BLaER1 treated with 17β-estradiol and CSF1 and Interleukin-3, amounts not matched to agents 10 nM and 100 nM (cell line): ENCODE measurements at regions not wholly inside any gene's neighbourhood (a gene's known extent, or its start where the extent isn't known, plus 50 kb on each side); places are given as distances from the start of the nearest gene placed in this dataset.

ENCODE experiments used
- H3K27ac ChIP-seq, 11 experiments: shearing (Covaris generic); formaldehyde crosslinking; 2 replicates each; pipeline ENCODE4 v1.8.1; 2022
- H3K27me3 ChIP-seq, 11 experiments: shearing (Covaris generic); formaldehyde crosslinking; 2 replicates each; pipeline ENCODE4 v1.8.1; 2022
- H3K36me3 ChIP-seq, 11 experiments: shearing (Covaris generic); formaldehyde crosslinking; 2 replicates each; pipeline ENCODE4 v1.8.1; 2022
- H3K4me1 ChIP-seq, 10 experiments: shearing (Covaris generic); formaldehyde crosslinking; 2 replicates each; pipeline ENCODE4 v1.8.1; 2022
- H3K4me2 ChIP-seq, 11 experiments: shearing (Covaris generic); formaldehyde crosslinking; 2 replicates each; pipeline ENCODE4 v1.8.1; 2022
- H3K4me3 ChIP-seq, 10 experiments: shearing (Covaris generic); formaldehyde crosslinking; 2 replicates each; pipeline ENCODE4 v1.8.1; 2022
- H3K9ac ChIP-seq, 11 experiments: shearing (Covaris generic); formaldehyde crosslinking; 2 replicates each; pipeline ENCODE4 v1.8.1; 2022
- H3K9me3 ChIP-seq, 11 experiments: shearing (Covaris generic); formaldehyde crosslinking; replicated peaks in 1 of 11; 2 replicates each; pipeline ENCODE4 v1.8.1; 2022
- H4K20me1 ChIP-seq, 11 experiments: shearing (Covaris generic); formaldehyde crosslinking; 2 replicates each; pipeline ENCODE4 v1.8.1; 2022
- Cebpa-rat ChIP-seq, 11 experiments: shearing (Covaris generic); IDR thresholded peaks; 2 replicates each; pipeline ENCODE4 v1.8.1; 2022

DNA sequence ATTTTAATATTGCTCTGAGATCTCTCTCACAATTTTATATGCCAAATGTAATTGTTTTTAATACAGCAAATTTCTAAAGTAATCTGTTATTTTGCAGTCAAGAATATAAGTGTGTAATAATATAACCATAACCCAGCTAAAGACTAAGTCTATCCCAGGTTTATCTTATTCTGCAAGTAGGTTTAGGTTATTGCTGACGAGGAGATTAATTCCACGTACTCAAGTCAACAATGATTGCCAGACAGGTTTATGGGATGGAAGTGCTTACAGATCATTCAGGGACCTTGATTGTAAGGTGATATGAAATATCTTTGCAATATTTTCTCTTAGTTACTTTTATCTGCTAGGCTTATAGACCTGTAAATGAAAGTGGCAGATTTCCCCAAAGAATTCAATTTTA lies 698.3 kb downstream of the HDGFL1 start:
- no peaks in the 10 kb centered on the region for H3K36me3 ChIP-seq
- H3K4me2 ChIP-seq: no peak overlapping the region
- H3K27ac ChIP-seq: no peak overlapping the region
- no peaks in the 10 kb centered on the region for H4K20me1 ChIP-seq
- no peak for TF ChIP-seq Cebpa-rat (IDR thresholded peaks at IDR 0.05)
- H3K4me3 ChIP-seq: no peak overlapping the region
- no peak overlapping the region for H3K9ac ChIP-seq
- no peaks in the 10 kb centered on the region for H3K4me1 ChIP-seq
- H3K27me3 ChIP-seq: no peaks in the 10 kb centered on the region
- no peaks in the 10 kb centered on the region for H3K9me3 ChIP-seq

DNA sequence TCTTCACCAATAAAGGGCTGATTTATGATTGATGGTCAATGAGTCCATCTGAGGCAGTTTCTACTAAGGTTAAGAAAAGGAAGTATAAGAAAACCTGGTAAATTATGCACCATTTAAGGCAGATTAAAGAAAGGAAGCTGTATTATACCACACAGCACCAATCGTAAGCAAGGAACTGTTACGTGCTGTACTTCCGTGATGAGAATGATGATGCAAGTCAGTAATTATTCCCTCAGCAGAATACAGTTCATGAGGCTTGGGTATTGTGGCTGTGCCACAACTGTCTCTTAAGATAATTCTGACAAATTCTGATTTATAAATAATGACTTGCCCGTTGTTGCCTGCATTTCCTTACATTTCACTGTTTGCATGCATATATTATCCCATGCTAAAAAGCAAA lies 699.0 kb downstream of the HDGFL1 start:
- TF ChIP-seq Cebpa-rat (IDR thresholded peaks at IDR 0.05): no peak
- no peaks in the 10 kb centered on the region for H3K9me3 ChIP-seq
- no peak overlapping the region for H3K9ac ChIP-seq
- H3K36me3 ChIP-seq: no peaks in the 10 kb centered on the region
- no peaks in the 10 kb centered on the region for H3K4me1 ChIP-seq
- no peaks in the 10 kb centered on the region for H4K20me1 ChIP-seq
- no peak overlapping the region for H3K27ac ChIP-seq
- no peak overlapping the region for H3K4me3 ChIP-seq
- no peaks in the 10 kb centered on the region for H3K27me3 ChIP-seq
- no peak overlapping the region for H3K4me2 ChIP-seq

DNA sequence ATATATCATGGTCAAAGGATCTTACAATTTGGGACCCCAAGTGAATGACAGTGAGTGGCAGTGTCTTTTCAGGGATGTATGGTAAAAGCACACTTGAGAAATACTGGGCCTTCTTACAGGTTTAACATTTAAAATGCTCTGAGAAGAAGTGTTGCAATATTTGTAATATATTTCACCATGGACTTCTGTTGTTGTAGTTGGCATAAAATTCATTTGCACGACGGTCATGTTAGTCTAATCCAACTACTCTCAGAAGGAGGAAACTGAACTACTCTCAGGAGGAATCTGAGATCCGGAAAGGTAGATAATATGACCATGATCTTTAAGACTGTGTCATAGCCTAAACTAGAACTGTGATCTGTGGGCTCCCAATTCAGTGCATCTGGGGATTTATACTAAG lies 700.1 kb downstream of the HDGFL1 start:
- no peaks in the 10 kb centered on the region for H3K36me3 ChIP-seq
- H3K4me2 ChIP-seq: no peak overlapping the region
- no peak overlapping the region for H3K4me3 ChIP-seq
- no peaks in the 10 kb centered on the region for H3K4me1 ChIP-seq
- no peaks in the 10 kb centered on the region for H4K20me1 ChIP-seq
- TF ChIP-seq Cebpa-rat (IDR thresholded peaks at IDR 0.05): no peak
- H3K27me3 ChIP-seq: no peaks in the 10 kb centered on the region
- H3K27ac ChIP-seq: no peak overlapping the region
- H3K9me3 ChIP-seq: no peaks in the 10 kb centered on the region
- no peak overlapping the region for H3K9ac ChIP-seq

DNA sequence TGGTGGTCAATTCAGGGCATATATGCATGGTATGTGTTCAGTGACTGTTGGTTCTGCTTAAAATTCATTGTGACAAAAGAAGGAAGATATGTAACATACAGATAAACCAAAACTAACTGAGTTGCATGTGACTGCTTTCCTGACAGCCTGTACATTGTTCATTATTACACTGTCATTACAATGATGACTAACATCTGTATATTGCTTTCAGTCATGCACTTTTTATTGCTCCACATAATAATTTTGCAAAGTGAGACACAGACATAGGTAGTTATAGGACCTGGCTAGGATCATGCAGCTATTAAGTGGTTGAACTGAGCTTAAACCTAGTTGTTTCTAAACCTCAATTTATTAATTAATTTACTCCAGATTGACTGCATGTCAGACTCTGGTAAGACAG lies 703.2 kb downstream of the HDGFL1 start:
- H3K27ac ChIP-seq: no peak overlapping the region
- no peaks in the 10 kb centered on the region for H4K20me1 ChIP-seq
- no peak overlapping the region for H3K4me2 ChIP-seq
- H3K4me3 ChIP-seq: no peak overlapping the region
- no peaks in the 10 kb centered on the region for H3K36me3 ChIP-seq
- H3K9ac ChIP-seq: no peak overlapping the region
- H3K9me3 ChIP-seq: no peaks in the 10 kb centered on the region
- no peak for TF ChIP-seq Cebpa-rat (IDR thresholded peaks at IDR 0.05)
- no peaks in the 10 kb centered on the region for H3K4me1 ChIP-seq
- no peaks in the 10 kb centered on the region for H3K27me3 ChIP-seq

DNA sequence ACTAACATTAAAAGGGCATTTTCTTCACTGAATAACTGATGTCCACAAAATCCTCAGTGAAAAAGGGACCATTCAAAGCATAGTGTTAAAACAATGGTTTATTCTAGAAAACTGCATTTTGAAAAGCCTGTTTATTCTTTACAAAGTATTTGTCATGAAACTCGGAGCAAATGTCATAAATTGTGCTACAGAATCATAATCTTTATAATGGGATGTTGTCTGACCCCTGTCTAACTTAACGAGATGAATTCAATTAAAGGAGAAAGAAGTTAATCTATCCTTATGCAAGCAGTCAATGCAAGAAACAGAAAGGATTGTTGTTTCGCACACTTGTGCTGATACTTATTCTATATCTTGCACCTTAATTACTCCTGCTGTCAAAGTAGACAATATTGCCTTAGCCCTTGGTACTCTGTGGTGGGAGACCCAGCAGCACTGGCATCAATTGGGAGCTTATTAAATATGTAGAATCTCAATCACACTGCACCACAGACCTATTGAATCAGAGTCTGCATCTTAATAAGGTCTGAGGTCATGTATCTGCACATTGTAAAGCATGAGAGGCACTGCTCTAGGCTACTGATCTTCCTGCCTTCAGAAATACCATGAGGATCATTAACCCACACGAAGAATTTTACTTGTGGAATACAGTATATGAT lies 708.3 kb downstream of the HDGFL1 start:
- no peak overlapping the region for H3K9ac ChIP-seq
- no peak overlapping the region for H3K27ac ChIP-seq
- TF ChIP-seq Cebpa-rat (IDR thresholded peaks at IDR 0.05): no peak
- H3K9me3 ChIP-seq: no peaks in the 10 kb centered on the region
- no peaks in the 10 kb centered on the region for H4K20me1 ChIP-seq
- H3K4me3 ChIP-seq: no peak overlapping the region
- H3K4me1 ChIP-seq: peaks cover 0 to 8% (median 0%) of the 10 kb centered on the region in 10 experiments; a peak in 2 of 20 replicates
- no peak overlapping the region for H3K4me2 ChIP-seq
- H3K27me3 ChIP-seq: no peaks in the 10 kb centered on the region
- H3K36me3 ChIP-seq: no peaks in the 10 kb centered on the region

DNA sequence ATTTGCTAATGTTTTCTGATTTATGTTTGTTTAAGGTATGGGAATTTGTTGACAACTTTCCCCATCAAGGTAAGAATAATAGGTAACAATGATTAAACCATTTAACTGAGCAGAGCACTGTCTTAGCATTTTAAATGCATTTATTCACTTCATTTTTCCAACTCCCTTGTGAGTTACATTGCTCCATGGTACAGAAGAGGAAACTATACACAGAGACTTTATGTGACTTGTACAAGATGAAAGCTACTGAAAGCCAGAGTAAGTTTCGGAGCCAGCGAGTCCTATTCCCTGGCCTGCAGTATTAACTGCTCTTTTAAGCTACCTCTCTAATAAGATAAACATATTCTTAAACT lies 708.8 kb downstream of the HDGFL1 start:
- Histone ChIP-seq H3K27me3 (no peaks in the 10 kb centered on the region), H3K9me3 (no peaks in the 10 kb centered on the region), H3K4me2 (no peak overlapping the region), H4K20me1 (no peaks in the 10 kb centered on the region), H3K4me3 (no peak overlapping the region), H3K9ac (no peak overlapping the region), H3K27ac (no peak overlapping the region), H3K4me1 (peaks cover 0 to 8% (median 0%) of the 10 kb centered on the region in 10 experiments; a peak in 2 of 20 replicates), H3K36me3 (no peaks in the 10 kb centered on the region)
- no peak for TF ChIP-seq Cebpa-rat (IDR thresholded peaks at IDR 0.05)

DNA sequence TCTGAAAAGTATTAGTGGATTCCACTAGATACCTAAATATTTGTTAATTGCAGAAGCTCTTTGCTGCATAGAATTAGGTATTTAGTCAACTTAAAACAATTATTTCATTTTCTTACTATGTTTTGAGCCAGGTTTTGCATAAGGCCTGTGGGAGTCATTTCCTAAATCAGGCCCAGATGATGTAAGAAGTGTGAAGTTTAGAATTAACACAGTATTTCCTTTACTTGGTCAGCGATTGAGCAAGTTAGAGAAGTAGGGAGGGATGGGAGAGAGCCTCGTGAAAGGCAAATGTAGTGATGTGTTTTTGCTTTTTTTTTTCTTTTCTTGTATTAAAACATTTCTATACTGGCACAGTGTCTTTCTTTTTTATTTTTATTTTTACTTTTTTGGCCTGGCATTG lies 711.1 kb downstream of the HDGFL1 start:
- Histone ChIP-seq H3K27me3 (no peaks in the 10 kb centered on the region), H3K36me3 (no peaks in the 10 kb centered on the region), H3K4me1 (peaks cover 0 to 8% (median 0%) of the 10 kb centered on the region in 10 experiments; a peak in 2 of 20 replicates), H3K9ac (no peak overlapping the region), H3K9me3 (no peaks in the 10 kb centered on the region), H3K27ac (no peak overlapping the region), H4K20me1 (no peaks in the 10 kb centered on the region), H3K4me3 (no peak overlapping the region), H3K4me2 (peak overlapping the region in 2 of 11 experiments; percentile 7 to 39; a peak in 2 of 22 replicates)
- no peak for TF ChIP-seq Cebpa-rat (IDR thresholded peaks at IDR 0.05)

- H3K4me1 ChIP-seq: peaks cover 0 to 8% (median 0%) of the 10 kb centered on the region in 10 experiments; a peak in 2 of 20 replicates
- no peak overlapping the region for H3K4me2 ChIP-seq
- no peaks in the 10 kb centered on the region for H3K27me3 ChIP-seq
- no peaks in the 10 kb centered on the region for H3K36me3 ChIP-seq
- H4K20me1 ChIP-seq: no peaks in the 10 kb centered on the region
- no peak for TF ChIP-seq Cebpa-rat (IDR thresholded peaks at IDR 0.05)
- no peak overlapping the region for H3K27ac ChIP-seq
- H3K9me3 ChIP-seq: no peaks in the 10 kb centered on the region
- no peak overlapping the region for H3K9ac ChIP-seq
- no peak overlapping the region for H3K4me3 ChIP-seq
Observed at GRCh38 chr6:23282252-23283021, 713.1 kb downstream of the HDGFL1 start.

DNA sequence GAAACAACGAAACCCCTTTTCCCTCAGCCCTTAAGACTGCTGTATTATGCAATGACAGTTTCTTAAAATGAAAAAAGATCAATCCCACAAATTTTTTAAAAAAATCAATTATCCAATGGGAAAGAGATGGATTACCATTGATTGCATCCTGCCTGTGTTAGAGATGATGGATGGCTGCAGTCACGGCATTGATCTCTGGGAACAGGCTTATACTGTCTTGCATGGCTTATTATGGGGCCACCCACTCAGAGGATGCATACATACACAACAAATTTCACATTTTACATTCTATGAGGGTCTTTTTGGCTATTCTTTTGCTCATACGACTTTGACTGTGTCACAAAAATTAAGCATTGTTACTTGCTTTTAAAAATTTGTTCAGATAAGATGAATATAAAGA lies 724.3 kb downstream of the HDGFL1 start:
- H3K27me3 ChIP-seq: no peaks in the 10 kb centered on the region
- H3K36me3 ChIP-seq: no peaks in the 10 kb centered on the region
- no peaks in the 10 kb centered on the region for H4K20me1 ChIP-seq
- H3K27ac ChIP-seq: no peak overlapping the region
- H3K4me3 ChIP-seq: no peak overlapping the region
- H3K9ac ChIP-seq: no peak overlapping the region
- no peak for TF ChIP-seq Cebpa-rat (IDR thresholded peaks at IDR 0.05)
- H3K4me1 ChIP-seq: no peaks in the 10 kb centered on the region
- peaks cover 0 to 22% (median 8%) of the 10 kb centered on the region in 11 experiments; a peak in 6 of 22 replicates for H3K9me3 ChIP-seq
- H3K4me2 ChIP-seq: no peak overlapping the region

DNA sequence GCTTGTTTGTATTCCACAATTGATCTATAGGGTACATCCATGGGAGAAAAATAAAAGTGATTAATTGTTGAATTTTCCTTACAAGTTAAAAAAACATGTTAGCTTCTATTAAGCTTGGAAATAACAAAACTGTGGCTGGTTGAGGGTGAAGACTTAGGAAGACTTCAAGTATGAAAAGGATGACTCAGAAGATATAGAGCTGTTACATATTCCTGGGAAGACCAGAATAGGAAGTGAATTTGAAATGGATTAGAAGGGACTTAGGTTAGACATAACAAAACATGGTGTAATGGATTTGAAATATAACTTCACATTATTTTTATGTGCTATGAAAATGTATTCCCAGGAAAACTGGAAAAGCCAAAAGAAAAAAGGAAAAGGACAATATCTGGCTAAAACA lies 732.2 kb downstream of the HDGFL1 start:
- Histone ChIP-seq H4K20me1 (no peaks in the 10 kb centered on the region), H3K9me3 (peaks cover 8 to 25% (median 10%) of the 10 kb centered on the region in 11 experiments), H3K4me3 (no peak overlapping the region), H3K27me3 (no peaks in the 10 kb centered on the region), H3K36me3 (no peaks in the 10 kb centered on the region), H3K27ac (no peak overlapping the region; a peak in 1 of 22 replicates), H3K9ac (no peak overlapping the region), H3K4me2 (no peak overlapping the region), H3K4me1 (peaks cover 8 to 21% (median 12%) of the 10 kb centered on the region in 10 experiments)
- no peak for TF ChIP-seq Cebpa-rat (IDR thresholded peaks at IDR 0.05)
